ENCODE measurements at regions not wholly inside any gene's neighbourhood (a gene's known extent, or its start where the extent isn't known, plus 50 kb on each side); places are given as distances from the start of the nearest gene placed in this dataset.

GRCh38 chr1:76799700-76800099, 67.6 kb upstream of the ST6GALNAC5 start:
- no peak overlapping the region for H3K27ac ChIP-seq
- ChIA-PET POLR2A (ENCODE audit: low non-redundant PET) (no interaction called here), CTCF (no interaction called here)
- DNase-seq (ENCODE audit: low spot score) = no peak
- TF ChIP-seq CTCF (conservative IDR thresholded peaks at IDR 0.05; ENCODE audit: low read depth) = no peak

GRCh38 chr1:76802094-76802493, 65.2 kb upstream of the ST6GALNAC5 start:
- no peak overlapping the region for H3K27ac ChIP-seq
- TF ChIP-seq CTCF (conservative IDR thresholded peaks at IDR 0.05; ENCODE audit: low read depth) = no peak
- ChIA-PET POLR2A (ENCODE audit: low non-redundant PET) (no interaction called here), CTCF (no interaction called here)
- no peak for DNase-seq (ENCODE audit: low spot score)

GRCh38 chr1:76807543-76808260, 59.6 kb upstream of the ST6GALNAC5 start:
- DNase-seq (ENCODE audit: low spot score) = no peak
- ChIA-PET CTCF (no interaction called here), POLR2A (ENCODE audit: low non-redundant PET) (no interaction called here)
- no peak overlapping the region for H3K27ac ChIP-seq
- TF ChIP-seq CTCF (conservative IDR thresholded peaks at IDR 0.05; ENCODE audit: low read depth) = no peak
